ENCODE measurements at regions not wholly inside any gene's neighbourhood (a gene's known extent, or its start where the extent isn't known, plus 50 kb on each side); places are given as distances from the start of the nearest gene placed in this dataset.

DNA sequence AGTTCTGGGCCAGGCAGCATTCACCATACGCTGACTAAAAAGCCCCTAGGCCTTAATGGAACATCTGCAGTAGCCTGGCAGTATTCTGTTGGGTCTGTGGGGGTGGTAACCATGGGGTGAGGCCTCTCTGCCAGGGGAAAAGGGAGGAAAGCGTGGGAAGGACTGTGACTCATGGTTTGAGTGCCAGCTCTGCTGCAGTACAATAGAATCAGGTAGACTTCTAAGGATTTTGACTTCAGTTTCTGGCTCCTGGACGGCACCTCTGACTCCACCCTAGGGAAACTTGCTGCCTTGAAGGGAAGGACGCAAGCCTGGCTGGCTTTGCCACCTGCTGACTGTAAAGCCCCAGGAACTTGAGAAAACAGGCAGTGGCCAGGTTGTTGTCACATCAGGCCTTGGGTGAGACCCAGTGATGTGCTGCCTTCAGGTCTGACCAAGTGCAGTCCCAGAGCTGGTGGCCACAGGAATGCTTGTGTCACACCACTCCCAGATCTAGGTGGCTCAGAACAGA lies 148.6 kb downstream of the SUCNR1 start:
- TF ChIP-seq, protein P1, sequence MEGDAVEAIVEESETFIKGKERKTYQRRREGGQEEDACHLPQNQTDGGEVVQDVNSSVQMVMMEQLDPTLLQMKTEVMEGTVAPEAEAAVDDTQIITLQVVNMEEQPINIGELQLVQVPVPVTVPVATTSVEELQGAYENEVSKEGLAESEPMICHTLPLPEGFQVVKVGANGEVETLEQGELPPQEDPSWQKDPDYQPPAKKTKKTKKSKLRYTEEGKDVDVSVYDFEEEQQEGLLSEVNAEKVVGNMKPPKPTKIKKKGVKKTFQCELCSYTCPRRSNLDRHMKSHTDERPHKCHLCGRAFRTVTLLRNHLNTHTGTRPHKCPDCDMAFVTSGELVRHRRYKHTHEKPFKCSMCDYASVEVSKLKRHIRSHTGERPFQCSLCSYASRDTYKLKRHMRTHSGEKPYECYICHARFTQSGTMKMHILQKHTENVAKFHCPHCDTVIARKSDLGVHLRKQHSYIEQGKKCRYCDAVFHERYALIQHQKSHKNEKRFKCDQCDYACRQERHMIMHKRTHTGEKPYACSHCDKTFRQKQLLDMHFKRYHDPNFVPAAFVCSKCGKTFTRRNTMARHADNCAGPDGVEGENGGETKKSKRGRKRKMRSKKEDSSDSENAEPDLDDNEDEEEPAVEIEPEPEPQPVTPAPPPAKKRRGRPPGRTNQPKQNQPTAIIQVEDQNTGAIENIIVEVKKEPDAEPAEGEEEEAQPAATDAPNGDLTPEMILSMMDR (conservative IDR thresholded peaks at IDR 0.05; ENCODE audit: low read length): no peak
- TF ChIP-seq EZH2phosphoT487 (IDR thresholded peaks at IDR 0.05; ENCODE audit: borderline replicate concordance): no peak

Measured in Loucy (cell line).